Small intestine (tissue), 7 donors: ENCODE measurements at regions not wholly inside any gene's neighbourhood (a gene's known extent, or its start where the extent isn't known, plus 50 kb on each side); places are given as distances from the start of the nearest gene placed in this dataset.

ENCODE experiments used
- DNase-seq, 2 donors: peaks; one replicate each; pipeline versions ENCODE4 v3.0.0 to v3.0.0-alpha.2; 2013
- FAIRE-seq: peaks from 2 replicates; lab custom pipeline; 2012; peaks lifted over from hg19 to GRCh38; lab: Jason Lieb, UNC
- H3K27ac ChIP-seq, 3 donors: one replicate each; pipeline ENCODE4 v1.5.1; 2013; ENCODE audit warnings: low read length in 2 of 3, mild to moderate bottlenecking in 2 of 3, control low read depth in 1 of 3, inconsistent platforms in 1 of 3, low read depth in 1 of 3, moderate library complexity in 1 of 3
- H3K27me3 ChIP-seq, 3 donors: one replicate each; pipeline ENCODE4 v1.6.1; 2013; ENCODE audit warnings: low read length in 3 of 3, inconsistent platforms in 1 of 3; ENCODE audit not compliant: control insufficient read depth in 3 of 3, insufficient read depth in 3 of 3
- H3K36me3 ChIP-seq, 3 donors: one replicate each; pipeline ENCODE4 v1.6.1; 2013; ENCODE audit warnings: low read length in 3 of 3, inconsistent platforms in 1 of 3, low read depth in 1 of 3, mild to moderate bottlenecking in 1 of 3, moderate library complexity in 1 of 3; ENCODE audit not compliant: control insufficient read depth in 3 of 3, insufficient read depth in 2 of 3
- H3K4me1 ChIP-seq, 3 donors: one replicate each; pipeline ENCODE4 v1.6.1; 2013; ENCODE audit warnings: low read length in 2 of 3, inconsistent platforms in 1 of 3, low read depth in 1 of 3, mild to moderate bottlenecking in 1 of 3, moderate library complexity in 1 of 3; ENCODE audit not compliant: control insufficient read depth in 3 of 3, insufficient read depth in 2 of 3
- H3K4me3 ChIP-seq, 3 donors: one replicate each; pipeline ENCODE4 v1.5.1; 2013; ENCODE audit warnings: low read length in 3 of 3, control low read depth in 1 of 3, inconsistent platforms in 1 of 3, low read depth in 1 of 3, mild to moderate bottlenecking in 1 of 3, moderate library complexity in 1 of 3
- H3K9me3 ChIP-seq, 2 donors: one replicate each; pipeline ENCODE4 v1.6.1; 2013; ENCODE audit warnings: low read depth in 1 of 2, low read length in 1 of 2; ENCODE audit not compliant: control insufficient read depth in 2 of 2, insufficient read depth in 1 of 2
- WGBS, 3 donors: extraction: QIAGEN DNeasy Blood & Tissue Kit; methylation state at CpG; one replicate each; pipeline ENCODE4 v1.1.7; 2013; 5-methylcytosine and 5-hydroxymethylcytosine counted together
- donor health status: healthy with polysubstance abuse.
- donor health status: control.
- donor health status: control.
- donor health status: Bipolar disorder and iron deficiency.
- donor health status: healthy.

DNA sequence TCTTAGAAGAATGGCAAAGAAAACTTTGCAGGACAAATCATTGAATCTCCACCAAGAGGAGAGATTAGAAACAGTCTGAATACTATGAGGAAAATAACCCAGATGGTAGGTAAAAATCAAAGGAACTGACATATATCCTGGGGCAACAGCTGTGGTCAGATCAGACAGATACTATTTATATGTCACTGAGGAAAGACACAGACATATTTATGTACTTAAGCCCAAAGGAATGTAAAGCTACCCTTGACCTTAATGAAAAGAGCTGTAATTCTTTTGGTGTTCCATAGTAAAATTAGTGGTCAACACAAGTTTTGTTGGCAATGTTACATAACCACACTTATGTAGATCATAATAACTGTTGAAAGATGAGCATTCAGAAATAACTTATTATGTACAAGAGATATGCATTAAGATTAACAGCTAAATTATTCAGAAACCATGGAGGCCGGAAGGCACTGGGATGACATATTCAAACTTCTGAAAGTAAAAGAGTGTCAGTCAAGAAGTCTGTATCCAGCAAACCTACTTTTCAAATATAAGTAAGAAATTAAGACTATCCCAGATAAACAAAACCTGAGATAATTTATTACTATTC lies 166.1 kb upstream of the SAMSN1 start:
- FAIRE-seq (no peak), DNase-seq (no peak)
- Histone ChIP-seq H3K36me3 (no peaks in the 10 kb centered on the region), H3K27me3 (no peaks in the 10 kb centered on the region), H3K27ac (no peak overlapping the region), H3K4me1 (no peaks in the 10 kb centered on the region), H3K9me3 (no peaks in the 10 kb centered on the region), H3K4me3 (no peak overlapping the region)
- WGBS, 3 donors, result 87 to 98% (median 94%) methylated on average over 1 of the region's 1 CpG

DNA sequence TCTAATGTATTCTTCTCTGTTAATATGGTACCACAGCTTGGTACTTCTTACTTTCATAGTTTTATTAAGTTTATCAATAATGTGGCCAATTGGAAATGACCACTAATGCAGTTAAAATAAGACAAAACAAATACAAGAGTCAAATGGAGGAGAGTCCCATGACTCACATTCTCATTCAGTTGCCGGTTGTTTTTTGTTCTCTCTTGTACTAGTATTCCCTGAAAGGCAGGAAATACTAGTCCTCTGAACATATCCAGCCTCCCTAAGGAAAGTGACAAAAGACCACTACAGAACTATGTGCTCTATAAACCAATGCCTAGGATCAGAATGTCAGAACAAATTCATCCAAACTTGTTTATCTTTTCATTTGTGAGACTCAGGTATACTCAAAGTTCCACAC lies 165.2 kb upstream of the SAMSN1 start:
- WGBS, 3 donors, result 81 to 87% (median 86%) methylated on average over 1 of the region's 1 CpG
- Histone ChIP-seq H3K9me3 (no peaks in the 10 kb centered on the region), H3K36me3 (no peaks in the 10 kb centered on the region), H3K27ac (no peak overlapping the region), H3K4me3 (no peak overlapping the region), H3K4me1 (no peaks in the 10 kb centered on the region), H3K27me3 (no peaks in the 10 kb centered on the region)
- FAIRE-seq (no peak), DNase-seq (no peak)

DNA sequence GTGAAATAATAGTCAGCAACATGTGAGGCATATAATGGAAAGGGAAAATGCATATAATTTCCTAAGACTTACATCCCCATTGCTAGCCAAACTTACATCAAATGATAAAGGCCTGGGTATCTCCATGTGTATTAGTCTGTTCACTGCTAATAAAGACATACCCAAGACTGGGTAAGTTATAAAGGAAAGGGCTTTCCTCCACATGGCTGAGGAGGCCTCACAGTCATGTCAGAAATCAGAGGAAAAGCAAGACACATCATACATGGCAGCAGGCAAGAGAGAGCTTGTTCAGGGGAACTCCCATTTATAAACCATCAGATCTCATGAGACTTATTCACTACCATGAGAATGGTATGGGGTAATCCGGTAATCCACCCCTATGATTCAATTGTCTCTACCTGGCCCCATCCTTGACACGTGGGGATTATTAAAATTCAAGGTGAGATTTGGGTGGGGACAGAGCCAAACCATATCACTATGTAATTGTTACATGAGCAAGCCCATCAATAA lies 161.5 kb upstream of the SAMSN1 start:
- no peak for DNase-seq
- Histone ChIP-seq H3K27ac (no peak overlapping the region), H3K27me3 (no peaks in the 10 kb centered on the region), H3K36me3 (no peaks in the 10 kb centered on the region), H3K9me3 (no peaks in the 10 kb centered on the region), H3K4me1 (no peaks in the 10 kb centered on the region), H3K4me3 (no peak overlapping the region)
- FAIRE-seq, result no peak
- 34 to 65% (median 49%) methylated on average over 2 of the region's 2 CpGs for WGBS, 3 donors

DNA sequence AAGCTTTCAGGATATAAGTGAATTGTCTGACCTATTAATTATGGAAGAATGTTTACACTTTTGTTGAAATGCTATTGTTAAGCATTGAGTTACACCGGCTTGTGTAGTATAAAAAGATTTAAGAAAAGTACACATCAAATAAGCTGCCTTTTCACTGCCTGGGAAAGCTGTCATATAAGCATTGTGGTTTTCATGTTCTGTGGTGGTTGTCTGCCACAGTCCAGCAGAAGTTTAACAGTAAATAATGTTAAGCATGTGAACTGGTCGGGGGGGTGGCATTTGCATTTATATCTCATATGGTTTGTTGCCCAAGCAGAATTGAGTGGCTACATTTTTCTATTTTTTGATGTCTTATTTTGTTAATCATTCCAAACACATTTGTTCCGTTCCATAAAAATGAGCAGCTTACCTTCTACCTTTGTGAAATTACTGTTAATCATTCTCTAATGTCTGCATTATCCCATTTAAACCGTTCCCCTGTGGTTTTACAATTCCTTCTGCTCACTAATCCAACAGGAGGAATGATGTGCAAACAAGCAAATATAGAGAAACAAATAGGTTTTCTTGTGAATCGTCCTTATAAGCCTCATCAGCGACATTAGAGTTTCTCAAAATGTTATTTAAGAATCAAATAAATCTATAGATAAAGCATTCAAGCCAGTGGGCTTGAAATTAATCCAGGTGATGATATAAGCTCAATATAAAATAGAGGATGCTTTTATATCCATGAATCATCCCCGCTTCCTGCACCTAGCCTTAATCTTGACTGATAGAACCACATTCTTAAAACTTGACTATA lies 160.8 kb upstream of the SAMSN1 start:
- no peak overlapping the region for H3K27ac ChIP-seq
- H3K36me3 ChIP-seq, result no peaks in the 10 kb centered on the region
- 41 to 63% (median 47%) methylated on average over 7 of the region's 7 CpGs for WGBS, 3 donors
- no peaks in the 10 kb centered on the region for H3K27me3 ChIP-seq
- DNase-seq, result peak in 1 of 2 donors; percentile 12
- H3K9me3 ChIP-seq, result no peaks in the 10 kb centered on the region
- FAIRE-seq, result no peak
- no peak overlapping the region for H3K4me3 ChIP-seq
- H3K4me1 ChIP-seq, result no peaks in the 10 kb centered on the region

DNA sequence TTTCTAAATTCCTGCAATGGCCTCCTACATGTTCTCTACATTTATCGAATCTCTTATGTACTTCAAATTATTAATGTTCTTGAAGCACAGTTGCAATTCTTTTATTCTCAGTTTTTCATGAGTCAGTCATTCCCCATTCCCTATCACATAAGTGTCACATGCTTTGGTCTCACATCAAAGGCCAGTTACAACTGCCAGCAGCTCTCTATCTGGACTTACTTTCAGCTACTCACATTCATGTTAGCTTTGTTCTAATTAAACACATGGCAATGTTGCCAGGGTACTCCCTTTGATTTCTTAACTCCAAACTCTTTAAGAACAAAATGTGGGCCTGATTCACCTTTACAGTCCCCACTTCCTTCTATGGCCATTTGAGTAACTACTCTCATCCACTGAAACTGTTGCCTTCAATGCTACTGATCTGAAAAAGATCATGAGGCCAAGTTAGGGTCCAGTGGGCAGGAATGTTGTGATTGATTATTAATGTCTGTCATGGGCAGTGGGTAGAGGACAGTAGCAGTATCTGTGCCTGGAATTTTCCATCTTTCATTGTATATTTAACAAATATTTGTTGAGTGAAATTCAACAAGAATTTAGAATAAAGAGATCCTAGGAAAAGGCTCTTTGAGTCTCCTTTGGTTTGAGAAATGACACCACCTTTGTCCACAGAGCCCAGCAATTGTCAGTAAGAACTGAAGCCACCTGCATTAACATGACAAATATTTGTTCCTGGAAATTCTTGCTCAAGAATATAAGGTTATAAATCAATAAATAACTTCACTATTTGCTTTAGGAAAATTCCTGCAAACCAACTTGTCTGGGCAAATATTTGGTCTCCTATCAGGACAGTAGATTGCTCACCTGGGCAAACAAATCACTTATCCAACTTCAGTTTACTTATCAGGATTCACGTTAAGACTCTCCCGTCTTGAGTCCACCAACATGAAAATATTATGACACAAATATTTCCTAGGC lies 153.6 kb upstream of the SAMSN1 start:
- 41 to 72% (median 45%) methylated on average over 3 of the region's 3 CpGs for WGBS, 3 donors
- FAIRE-seq (no peak), DNase-seq (peak in 1 of 2 donors; percentile 21)
- Histone ChIP-seq H3K4me1 (no peaks in the 10 kb centered on the region), H3K27me3 (no peaks in the 10 kb centered on the region), H3K36me3 (no peaks in the 10 kb centered on the region), H3K27ac (peak overlapping the region in 1 of 3 donors; percentile 25), H3K4me3 (no peak overlapping the region), H3K9me3 (no peaks in the 10 kb centered on the region)

DNA sequence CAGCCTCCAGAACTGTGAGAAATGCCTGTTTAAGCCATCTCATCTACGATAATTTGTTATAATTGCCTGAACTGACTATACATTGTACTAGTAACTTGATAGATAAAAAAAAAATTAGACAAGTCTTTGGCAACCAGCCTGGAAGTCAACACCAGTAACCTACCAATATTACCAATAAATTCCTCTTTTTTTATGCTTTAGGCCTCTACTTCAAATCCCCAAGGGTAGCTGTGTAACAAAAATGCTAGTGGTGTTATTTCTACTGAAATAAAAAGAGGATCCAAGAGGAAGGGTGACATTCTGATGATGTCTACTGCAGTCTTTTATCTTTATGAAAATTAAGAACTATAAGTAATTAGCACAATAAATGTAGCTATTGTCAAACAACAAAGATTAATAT lies 151.7 kb upstream of the SAMSN1 start:
- FAIRE-seq (no peak), DNase-seq (no peak)
- Histone ChIP-seq H3K4me3 (no peak overlapping the region), H3K4me1 (no peaks in the 10 kb centered on the region), H3K9me3 (no peaks in the 10 kb centered on the region), H3K27ac (no peak overlapping the region), H3K36me3 (no peaks in the 10 kb centered on the region), H3K27me3 (no peaks in the 10 kb centered on the region)
- 78 to 93% (median 90%) methylated on average over 1 of the region's 1 CpG for WGBS, 3 donors

DNA sequence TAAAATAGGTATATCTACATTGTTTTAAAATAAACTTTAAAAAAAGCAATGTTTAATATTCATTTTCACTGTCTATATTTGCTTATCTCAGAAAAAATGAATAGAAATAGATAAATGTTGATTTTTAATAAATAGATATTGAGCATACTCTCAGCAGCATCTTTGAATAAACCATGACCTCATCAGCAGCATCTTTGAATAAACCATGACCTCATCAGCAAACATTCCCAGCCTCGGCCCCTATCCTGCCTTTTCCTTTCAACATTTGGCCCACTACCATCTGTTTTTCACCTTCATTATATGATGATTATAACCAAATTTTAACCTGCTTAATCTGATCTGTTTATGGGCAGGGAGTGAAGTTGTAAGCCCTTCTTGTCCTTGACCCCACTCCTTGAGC lies 148.7 kb upstream of the SAMSN1 start:
- Histone ChIP-seq H3K4me3 (no peak overlapping the region), H3K27me3 (no peaks in the 10 kb centered on the region), H3K27ac (no peak overlapping the region), H3K36me3 (no peaks in the 10 kb centered on the region), H3K9me3 (no peaks in the 10 kb centered on the region), H3K4me1 (no peaks in the 10 kb centered on the region)
- 45 to 57% (median 53%) methylated on average over 1 of the region's 1 CpG for WGBS, 3 donors
- no peak for DNase-seq
- no peak for FAIRE-seq

DNA sequence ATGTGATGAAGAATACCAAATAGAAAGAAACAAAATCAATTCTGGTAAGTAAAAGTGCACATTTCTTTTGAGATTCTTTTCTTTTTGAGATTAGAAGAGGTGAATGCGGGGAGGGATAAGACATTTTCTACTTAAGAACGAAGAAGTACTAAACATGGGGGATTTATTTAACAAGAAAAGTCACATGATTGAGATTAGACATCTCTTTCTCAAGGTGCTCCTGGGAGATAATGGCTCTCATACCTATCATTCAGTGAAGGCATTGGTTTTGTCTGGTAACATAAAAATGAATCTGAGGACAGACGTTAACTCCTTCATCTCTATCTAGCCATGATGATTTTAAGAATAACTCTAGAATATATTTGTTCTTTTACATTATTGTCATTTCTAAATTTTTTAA lies 147.9 kb upstream of the SAMSN1 start:
- Histone ChIP-seq H3K27ac (no peak overlapping the region), H3K36me3 (no peaks in the 10 kb centered on the region), H3K4me3 (no peak overlapping the region), H3K4me1 (no peaks in the 10 kb centered on the region), H3K27me3 (no peaks in the 10 kb centered on the region), H3K9me3 (no peaks in the 10 kb centered on the region)
- no peak for FAIRE-seq
- no peak for DNase-seq
- 83 to 91% (median 89%) methylated on average over 3 of the region's 3 CpGs for WGBS, 3 donors
